Breast epithelium (tissue), 3 donors: ENCODE measurements at regions not wholly inside any gene's neighbourhood (a gene's known extent, or its start where the extent isn't known, plus 50 kb on each side); places are given as distances from the start of the nearest gene placed in this dataset.
"Not testable (repeated sequence)": the region's sequence is repeated elsewhere in the genome, so short reads cannot be mapped to it uniquely, and the experiment has no call there.

ENCODE experiments used
- POLR2A ChIP-seq: fragments of 450-650 bp; IDR thresholded peaks from one replicate; pipeline ENCODE4 v1.6.1; 2016; ENCODE audit warnings: antibody characterized with exemption, mild to moderate bottlenecking, moderate library complexity
- POLR2AphosphoS5 ChIP-seq, 3 donors: sonication (generic); formaldehyde crosslinking; IDR thresholded peaks; one replicate each; pipeline ENCODE4 v1.6.1; 2017; ENCODE audit warnings: antibody characterized with exemption in 3 of 3
- TF ChIP-seq, protein P1 (sequence below), 3 donors: fragments of 450-650 bp; IDR thresholded peaks; one replicate each; pipeline ENCODE4 v1.5.1; 2016 to 2017; ENCODE audit warnings: antibody characterized with exemption in 3 of 3, mild to moderate bottlenecking in 3 of 3, moderate library complexity in 3 of 3

DNA sequence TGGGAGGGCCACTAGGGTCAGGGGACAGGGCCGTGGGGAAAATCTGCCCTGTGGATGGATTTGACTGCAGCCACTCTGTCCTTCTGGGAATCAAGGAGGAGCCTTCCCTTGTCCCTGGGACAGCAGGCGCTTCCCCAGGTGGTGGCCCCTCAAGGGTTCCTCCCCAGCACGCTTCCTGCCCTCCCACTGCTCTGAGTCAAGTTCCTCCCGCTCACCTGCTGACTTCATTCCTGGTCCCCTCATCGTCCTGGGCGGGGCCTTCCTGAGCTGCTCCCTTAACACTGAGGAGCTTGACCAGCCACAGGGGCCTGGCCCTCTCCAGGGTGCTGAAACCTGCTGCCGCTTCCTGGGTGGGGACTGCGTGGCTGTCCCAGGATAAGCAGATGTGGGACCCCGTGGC, 64.4 kb upstream of the SFSWAP start:
- TF ChIP-seq, protein P1, sequence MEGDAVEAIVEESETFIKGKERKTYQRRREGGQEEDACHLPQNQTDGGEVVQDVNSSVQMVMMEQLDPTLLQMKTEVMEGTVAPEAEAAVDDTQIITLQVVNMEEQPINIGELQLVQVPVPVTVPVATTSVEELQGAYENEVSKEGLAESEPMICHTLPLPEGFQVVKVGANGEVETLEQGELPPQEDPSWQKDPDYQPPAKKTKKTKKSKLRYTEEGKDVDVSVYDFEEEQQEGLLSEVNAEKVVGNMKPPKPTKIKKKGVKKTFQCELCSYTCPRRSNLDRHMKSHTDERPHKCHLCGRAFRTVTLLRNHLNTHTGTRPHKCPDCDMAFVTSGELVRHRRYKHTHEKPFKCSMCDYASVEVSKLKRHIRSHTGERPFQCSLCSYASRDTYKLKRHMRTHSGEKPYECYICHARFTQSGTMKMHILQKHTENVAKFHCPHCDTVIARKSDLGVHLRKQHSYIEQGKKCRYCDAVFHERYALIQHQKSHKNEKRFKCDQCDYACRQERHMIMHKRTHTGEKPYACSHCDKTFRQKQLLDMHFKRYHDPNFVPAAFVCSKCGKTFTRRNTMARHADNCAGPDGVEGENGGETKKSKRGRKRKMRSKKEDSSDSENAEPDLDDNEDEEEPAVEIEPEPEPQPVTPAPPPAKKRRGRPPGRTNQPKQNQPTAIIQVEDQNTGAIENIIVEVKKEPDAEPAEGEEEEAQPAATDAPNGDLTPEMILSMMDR (IDR thresholded peaks at IDR 0.05): not testable (repeated sequence)
- TF ChIP-seq POLR2A; POLR2AphosphoS5 (IDR thresholded peaks at IDR 0.05): not testable (repeated sequence)
